GM18505 (cell line): ENCODE measurements at regions not wholly inside any gene's neighbourhood (a gene's known extent, or its start where the extent isn't known, plus 50 kb on each side); places are given as distances from the start of the nearest gene placed in this dataset.
"Not testable (repeated sequence)": the region's sequence is repeated elsewhere in the genome, so short reads cannot be mapped to it uniquely, and the experiment has no call there.

ENCODE experiments used
- ATAC-seq: cut with Tn5 transposase; IDR thresholded peaks from one replicate; pipeline ENCODE4 v1.9.1; 2021; ENCODE audit not compliant: unreplicated experiment
- POLR2A ChIP-seq: IDR thresholded peaks from 4 replicates; pipeline ENCODE4 v1.6.1; 2011; ENCODE audit warnings: borderline replicate concordance; ENCODE audit not compliant: insufficient read depth, insufficient read length; ENCODE audit errors: extremely low read depth

- TF ChIP-seq POLR2A, result no peak
- ATAC-seq, result no peak
These were observed 203.3 kb upstream of the IRS2 start for GRCh38 chr13:109989686-109990085.

GRCh38 chr13:109989155-109989554 lies 202.8 kb upstream of the IRS2 start:
- TF ChIP-seq POLR2A, result no peak
- no peak for ATAC-seq

- no peak for ATAC-seq
- no peak for TF ChIP-seq POLR2A
These were observed 200.5 kb upstream of the IRS2 start for GRCh38 chr13:109986851-109987250.

GRCh38 chr13:109985871-109986450 lies 199.6 kb upstream of the IRS2 start:
- TF ChIP-seq POLR2A, result no peak
- ATAC-seq, result no peak

- TF ChIP-seq POLR2A, result no peak
- no peak for ATAC-seq
These were observed 197.1 kb upstream of the IRS2 start for GRCh38 chr13:109983447-109983846.

GRCh38 chr13:109981000-109981399 lies 194.6 kb upstream of the IRS2 start:
- no peak for ATAC-seq
- TF ChIP-seq POLR2A, result no peak

GRCh38 chr13:109979676-109980075 lies 193.3 kb upstream of the IRS2 start:
- not testable (repeated sequence) for ATAC-seq

- no peak for TF ChIP-seq POLR2A
- no peak for ATAC-seq
These were observed 192.8 kb upstream of the IRS2 start for GRCh38 chr13:109979228-109979627.

GRCh38 chr13:109977212-109977968 lies 191.0 kb upstream of the IRS2 start:
- TF ChIP-seq POLR2A, result no peak
- ATAC-seq, result no peak

- TF ChIP-seq POLR2A, result no peak
- ATAC-seq, result no peak
These were observed 190.0 kb upstream of the IRS2 start for GRCh38 chr13:109976206-109976997.

- ATAC-seq, result no peak
- no peak for TF ChIP-seq POLR2A
These were observed 188.0 kb upstream of the IRS2 start for GRCh38 chr13:109974354-109974753.

- TF ChIP-seq POLR2A, result no peak
- no peak for ATAC-seq
These were observed 186.9 kb upstream of the IRS2 start for GRCh38 chr13:109973279-109973678.

GRCh38 chr13:109971456-109972090 lies 185.2 kb upstream of the IRS2 start:
- ATAC-seq, result no peak
- no peak for TF ChIP-seq POLR2A

GRCh38 chr13:109971006-109971405 lies 184.6 kb upstream of the IRS2 start:
- no peak for TF ChIP-seq POLR2A
- no peak for ATAC-seq

GRCh38 chr13:109968876-109969577 lies 182.6 kb upstream of the IRS2 start:
- no peak for TF ChIP-seq POLR2A
- ATAC-seq, result no peak
